NCI-H748 (cell line): ENCODE measurements at regions not wholly inside any gene's neighbourhood (a gene's known extent, or its start where the extent isn't known, plus 50 kb on each side); places are given as distances from the start of the nearest gene placed in this dataset.

Source experiments
- DNase-seq: peaks from one replicate; lab custom pipeline; 2025; ENCODE audit not compliant: unreplicated experiment; lab: John Stamatoyannopoulos, UW

DNA sequence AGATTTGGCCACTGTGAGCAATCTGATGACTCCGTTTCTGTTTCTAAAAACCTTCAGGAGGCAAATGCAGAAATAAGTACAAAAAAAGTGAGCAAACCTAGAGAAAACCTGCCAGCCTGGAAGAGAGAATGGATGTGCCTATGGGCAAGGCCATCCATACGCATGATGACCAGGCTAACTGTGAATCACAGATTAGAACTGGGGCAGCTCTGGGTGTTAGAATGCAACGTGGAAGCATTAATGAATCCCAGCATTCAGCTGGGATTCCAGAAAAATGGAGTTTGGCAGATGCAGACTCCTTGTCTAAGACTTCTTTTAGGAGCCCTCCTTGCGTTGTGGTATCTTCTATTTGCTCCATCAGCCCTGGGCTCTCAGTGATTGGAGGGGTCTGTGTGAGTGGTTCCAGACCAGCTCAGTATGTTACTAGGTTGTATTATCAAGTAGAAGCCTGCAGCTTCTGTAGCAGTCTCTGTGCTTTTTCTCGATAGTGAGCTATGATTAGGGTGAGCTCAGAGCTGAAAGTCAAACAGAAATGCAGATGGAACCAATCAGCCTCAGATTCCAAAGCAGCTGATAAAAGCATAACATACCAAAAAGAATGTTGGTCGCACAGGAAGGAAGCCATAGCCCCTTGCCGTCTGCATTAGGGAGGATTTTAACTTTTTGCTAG lies 154.0 kb downstream of the PSMG1 start:
- DNase-seq = no peak

DNA sequence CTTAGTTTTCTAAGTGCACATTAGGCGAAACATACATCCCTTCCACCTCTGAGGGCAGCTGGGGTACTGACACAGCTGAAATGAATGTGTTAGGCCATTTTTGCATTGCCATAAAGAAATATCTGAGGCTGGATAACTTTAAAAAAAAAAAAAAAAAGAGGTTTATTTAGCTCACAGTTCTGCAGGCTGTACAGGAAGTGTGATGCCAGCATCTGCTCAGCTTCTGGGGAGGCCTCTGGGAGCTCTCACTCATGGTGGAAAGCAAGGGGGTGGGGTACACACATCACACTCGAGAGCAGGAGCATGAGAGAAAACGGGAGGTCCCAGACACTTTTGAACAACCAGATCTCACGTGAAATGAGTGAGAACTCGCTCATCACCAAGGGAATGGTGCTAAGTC lies 158.1 kb downstream of the PSMG1 start:
- no peak for DNase-seq

DNA sequence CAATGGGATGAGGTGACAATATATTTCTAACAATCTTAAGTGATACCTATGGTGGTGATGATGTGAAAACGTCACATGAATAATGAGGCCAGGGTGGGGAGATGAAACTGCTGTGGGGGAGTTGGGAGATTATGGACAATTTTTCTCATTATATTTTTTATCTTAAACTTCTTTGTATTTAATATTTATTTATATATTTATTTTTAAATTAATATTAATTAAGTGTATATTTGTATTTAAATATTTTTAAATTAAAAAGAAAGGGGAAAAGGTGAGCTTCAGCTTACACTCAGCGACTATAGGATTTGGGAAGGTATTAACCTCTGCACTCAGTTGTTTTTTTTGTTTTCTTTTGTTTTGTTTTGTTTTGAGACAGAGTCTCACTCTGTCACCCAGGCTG lies 158.7 kb downstream of the PSMG1 start:
- DNase-seq = no peak

DNA sequence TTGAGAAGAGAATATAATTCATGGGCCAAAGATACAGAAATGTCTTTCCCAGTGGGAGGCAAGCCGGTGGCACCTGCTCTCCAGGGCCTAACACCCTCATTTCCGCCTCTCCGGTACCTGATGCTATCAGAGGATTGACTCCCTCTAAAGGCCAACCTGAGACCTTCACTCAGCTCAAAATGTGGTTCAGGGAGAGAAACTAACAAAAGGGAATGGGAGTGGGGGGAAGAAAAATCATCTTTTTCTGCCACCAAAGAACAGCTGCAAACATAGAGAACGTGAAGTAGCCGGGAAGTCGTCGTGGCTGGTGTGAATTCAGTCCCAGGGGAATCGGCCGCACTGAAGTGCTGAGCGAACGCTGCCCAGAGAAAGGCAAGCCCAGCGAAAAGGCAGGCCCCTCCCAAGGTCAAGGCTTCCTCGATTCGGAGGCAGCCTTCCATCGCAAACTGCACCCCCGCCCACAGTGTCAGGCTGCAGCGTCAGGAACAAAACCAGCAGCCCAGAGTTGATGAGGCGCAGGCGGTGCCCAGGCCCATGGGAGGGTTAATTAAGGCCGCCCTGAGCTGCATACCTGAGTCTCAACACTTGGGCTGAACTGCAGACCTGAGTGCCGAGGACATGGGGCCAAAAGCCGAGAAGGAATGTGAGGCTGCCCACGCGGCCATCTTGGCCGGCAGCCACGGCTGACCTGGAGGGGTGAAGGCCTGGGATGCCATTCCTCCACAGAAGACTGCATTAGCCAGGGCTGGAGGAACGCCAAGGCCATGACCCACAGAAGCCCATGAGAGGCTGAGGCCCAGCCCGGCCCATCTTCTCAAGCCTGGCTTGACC lies 160.2 kb downstream of the PSMG1 start:
- peak; percentile 80 for DNase-seq

DNA sequence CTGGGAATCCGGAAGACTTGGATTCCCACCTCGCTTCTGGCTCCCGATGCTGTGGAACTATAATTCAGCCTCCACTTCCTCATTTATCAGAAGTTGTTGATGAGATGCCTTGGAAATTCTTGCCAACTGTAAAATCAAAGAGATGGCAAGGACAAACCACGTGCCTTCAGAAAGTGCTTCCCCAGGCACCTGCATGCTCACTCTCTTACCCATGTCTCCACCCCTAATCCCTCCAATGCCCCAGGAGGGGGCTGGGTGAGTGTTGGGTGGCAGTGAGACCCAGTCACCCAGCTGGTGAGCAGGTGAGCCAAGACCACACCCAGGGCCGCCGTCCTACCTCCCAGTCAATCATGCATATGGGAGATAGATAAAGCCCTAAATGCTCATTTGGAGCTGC lies 160.8 kb downstream of the PSMG1 start:
- no peak for DNase-seq

DNA sequence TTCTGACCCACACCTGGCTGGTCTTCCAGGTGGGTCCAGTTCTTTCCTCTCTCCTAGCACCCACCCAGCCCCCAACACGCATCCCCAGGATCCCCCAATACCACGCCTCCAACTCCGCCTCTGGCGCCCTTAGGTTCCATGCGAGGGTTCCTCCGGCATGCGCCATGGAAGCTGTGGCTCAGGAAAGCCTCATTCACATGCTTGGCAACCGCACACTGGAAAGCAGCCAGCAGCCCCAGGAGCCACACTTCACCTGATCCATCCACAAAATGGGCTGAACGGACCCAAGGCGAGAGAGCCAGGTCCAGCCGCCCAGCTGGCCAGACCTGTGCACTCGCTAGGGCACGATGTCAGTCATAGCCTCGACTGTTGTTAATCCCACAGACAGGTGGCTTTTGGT lies 161.2 kb downstream of the PSMG1 start:
- no peak for DNase-seq

DNA sequence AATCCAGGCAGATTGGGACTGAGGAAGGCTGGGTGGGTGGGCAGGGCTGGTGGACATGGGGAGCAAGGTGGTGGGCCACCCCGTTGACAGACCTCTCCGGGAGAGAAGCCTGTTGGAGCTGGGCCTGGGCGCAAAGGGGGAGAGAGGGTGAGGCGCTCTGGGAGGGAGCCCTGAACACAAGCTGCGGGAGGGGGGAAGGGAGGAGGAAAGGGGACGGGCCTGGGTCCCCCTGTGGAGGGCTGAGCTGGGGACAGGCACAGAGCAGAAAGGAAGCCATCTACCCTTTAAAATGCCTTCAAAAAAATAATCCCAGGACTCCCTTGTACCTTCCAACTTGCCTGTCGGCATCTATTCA lies 161.8 kb downstream of the PSMG1 start:
- DNase-seq = no peak

DNA sequence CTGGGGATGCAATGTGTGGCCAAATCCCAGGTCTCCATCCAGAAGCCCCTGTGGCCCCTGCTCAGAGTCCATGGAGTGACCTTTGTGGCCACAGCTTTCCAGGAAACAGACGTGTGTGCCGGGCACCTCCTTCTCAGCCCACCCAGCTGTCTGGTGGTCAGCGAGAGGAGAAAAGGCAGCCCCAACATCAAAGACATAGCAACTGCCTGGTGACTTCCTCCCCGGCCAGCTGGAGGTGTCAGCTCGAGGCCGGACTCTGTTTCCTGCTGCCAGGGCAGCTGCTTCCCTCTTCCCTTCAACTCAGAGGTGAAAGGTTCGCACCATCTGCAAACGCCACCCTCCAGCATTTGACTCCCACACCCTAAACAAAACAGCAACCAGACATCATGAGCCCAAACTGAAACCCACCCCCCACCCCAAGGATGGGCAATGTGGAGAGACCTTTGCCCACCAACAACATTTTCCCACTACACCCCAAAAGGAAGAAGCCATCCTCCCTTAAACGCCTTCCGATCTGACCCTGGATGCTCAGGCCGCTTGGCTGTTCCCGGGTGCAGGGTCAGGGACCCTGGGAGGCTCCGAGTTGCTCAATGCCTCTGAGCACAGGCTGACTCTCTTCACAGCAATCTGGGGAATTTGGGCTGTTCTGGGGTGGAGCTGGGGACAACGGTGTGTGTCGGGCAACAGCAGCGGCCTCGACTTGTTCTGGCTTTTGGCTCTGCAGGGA lies 162.3 kb downstream of the PSMG1 start:
- DNase-seq = no peak

DNA sequence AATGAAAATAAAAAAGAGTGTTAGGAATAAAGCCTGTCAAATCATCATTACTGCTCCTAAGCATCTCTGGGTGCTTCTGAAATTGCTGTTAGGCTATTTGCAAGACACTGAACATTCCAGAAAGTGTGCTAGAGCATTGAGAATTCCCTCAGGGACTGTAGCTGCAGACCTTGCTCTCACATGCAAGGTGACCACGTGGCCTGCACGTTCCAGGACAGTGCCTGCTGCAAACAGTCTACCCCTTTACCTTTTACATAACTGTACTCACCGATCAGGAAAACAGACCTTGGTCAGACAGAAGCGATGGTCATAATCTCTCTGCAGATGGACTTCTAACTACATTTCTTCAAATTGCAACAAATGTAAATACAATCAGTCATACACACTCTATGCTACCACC lies 164.5 kb downstream of the PSMG1 start:
- no peak for DNase-seq

DNA sequence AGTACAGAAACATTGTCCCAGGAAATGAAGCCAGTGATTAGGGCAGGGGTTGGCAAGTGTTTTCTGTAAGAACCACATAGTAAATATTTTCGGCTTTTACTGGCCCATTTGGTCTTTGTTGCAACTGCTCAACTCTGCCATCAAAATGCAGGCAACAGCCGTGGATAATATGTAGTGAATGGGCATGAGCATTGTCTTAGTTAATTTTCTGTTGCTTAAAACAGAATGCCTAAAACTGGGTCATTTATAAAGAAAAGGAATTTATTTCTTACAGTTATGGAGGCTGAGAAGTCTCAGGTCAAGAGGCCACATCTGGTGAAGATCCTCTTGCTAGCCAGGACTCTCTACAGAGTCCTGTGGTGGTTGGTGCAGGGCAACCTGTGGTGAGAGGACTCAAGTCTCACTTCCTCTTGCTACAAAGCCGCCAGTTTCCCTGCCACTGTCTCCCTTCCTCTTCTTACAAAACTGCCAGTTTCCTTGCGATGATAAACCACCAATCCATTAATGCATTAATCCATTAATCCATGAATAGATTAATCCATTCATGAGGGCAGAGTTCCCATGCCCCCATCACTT lies 166.4 kb downstream of the PSMG1 start:
- DNase-seq = no peak

DNA sequence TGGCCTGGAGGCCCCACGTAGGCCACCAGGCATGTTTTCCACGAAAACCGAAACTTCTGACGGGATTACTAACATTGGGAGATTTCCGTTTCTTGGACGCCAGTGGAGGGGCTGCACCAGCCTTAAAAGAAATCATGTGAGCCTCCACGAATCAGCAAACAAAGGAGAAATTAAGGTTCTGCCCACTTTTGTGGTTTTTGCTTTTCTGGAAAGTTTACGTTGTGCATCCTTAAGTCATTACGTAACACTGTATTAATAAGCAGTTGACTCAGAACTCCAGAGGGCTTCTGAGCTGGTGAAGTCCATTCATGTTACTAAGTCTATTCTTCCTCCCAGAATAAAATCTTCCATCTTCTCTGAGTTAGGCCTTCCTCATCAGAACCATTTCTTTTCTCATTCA lies 168.5 kb downstream of the PSMG1 start:
- DNase-seq = no peak

DNA sequence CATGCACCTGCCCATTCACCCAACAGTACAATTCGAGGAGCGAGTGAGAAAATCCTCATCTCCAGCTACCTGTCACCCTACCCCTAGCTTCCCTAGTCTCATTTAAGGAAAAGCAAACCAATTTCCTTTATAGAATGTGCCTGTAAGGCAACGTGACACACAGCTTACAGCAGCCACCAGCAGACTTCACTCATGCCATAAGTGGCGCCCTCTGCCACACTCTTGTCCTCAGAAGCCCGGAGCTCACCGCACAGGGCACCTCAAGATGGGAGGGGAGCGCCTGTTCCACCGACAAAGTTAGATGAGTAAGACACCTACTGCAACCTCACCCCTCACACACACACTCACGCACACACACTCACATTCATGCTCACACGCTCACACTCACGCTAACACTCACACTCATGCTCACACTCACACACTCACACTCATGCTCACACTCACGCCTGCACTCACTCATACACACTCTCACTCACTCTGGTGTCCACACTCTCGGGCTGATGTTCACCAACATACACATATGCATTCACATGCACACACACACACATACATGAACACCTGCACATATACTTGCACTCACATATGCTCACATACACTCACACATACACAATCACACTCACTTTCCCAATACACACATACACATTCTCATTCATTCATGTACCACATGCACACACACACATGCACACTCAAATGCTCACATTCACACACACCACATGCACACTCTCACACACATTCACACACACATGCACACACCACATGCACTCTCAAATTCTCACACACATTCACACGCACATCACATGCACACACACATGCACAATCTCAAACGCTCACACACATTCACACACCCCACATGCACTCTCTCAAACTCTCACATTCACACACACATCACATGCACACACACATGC lies 170.7 kb downstream of the PSMG1 start:
- no peak for DNase-seq

DNA sequence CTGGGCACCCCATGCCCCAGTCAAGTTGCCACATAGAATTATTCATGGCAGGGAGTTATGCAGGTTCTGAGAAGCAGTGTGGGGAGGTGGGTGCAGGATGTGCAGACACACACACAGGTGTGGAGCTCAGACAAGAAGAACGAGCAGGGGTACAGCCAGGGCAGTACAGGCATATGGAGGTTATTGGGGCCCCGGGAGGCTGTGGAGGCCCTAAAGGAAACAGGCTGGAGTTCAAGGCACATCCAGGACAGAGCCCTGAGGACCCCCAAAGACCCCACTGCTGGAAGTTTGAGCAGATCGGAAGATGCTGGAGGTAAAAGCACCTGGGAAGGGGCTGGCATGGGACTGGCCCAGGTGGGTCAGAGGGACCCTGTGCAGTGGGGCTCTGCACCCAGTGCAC lies 171.3 kb downstream of the PSMG1 start:
- no peak for DNase-seq

DNA sequence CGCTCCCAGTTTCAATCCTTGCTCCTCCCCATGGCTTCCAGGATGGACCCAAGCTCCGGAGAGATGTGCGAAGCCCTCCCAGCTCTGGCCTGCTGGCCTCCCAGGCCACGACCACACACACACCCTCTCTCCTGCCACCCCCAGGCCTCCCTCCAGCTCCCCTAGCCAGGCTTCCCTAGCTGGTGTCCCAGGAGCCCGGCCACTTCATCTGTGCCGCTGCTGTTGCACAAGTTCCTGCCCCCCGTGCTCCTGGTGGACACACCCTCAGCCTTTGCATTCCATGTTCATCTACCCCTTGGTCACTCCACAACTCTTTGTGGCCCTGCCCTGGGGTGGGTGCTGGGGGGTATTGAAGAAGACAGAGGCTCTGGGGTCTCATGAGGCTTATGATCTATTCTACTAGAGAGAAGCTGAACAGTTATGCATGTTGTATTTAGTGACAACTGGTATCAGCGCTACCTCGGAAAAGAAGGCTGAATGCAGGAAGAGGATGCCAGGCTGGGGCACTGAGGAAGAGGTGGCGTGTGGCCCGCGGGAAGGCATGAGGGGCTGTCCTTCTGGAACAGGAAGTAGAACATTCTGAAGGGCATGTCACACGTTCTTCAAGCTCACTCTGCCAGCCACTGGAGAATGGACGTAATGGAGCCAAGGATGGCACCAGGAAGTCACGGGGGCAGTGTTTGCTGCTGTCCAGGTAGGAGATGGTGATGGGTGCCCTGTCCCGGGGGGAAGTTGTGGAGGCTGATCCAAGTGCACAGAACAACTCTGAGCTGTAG lies 172.4 kb downstream of the PSMG1 start:
- DNase-seq = no peak

DNA sequence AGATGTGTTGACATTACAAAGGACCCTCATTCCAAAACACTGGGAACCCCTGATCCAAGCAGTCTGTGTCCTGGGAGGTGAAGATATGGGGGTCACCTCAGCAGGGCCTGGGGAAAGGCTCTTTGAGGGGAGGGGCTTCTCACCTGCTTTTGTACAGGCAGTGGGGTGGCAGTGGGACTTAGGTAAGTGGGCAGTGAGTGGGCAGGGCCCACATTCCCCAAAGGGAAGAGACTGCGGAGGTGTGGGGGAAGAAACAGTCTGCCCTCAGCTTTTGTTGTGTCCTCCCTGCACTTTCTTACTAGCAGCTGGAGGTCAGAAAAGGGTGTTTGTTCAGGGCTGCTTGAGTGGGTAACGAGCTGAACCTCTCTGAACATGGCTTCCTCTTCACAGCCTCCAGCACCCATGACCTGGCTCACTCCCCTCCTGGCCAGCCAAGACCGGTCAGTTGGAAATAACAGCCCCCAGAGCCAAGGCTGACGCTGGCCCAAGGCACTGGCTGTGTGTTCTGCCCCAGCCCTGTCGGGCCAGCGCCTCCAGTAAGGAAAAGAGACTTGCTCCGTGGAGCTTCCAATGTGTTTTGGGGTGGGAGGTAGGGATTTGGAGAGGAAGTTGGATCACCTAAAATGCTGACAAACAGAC lies 173.5 kb downstream of the PSMG1 start:
- no peak for DNase-seq

DNA sequence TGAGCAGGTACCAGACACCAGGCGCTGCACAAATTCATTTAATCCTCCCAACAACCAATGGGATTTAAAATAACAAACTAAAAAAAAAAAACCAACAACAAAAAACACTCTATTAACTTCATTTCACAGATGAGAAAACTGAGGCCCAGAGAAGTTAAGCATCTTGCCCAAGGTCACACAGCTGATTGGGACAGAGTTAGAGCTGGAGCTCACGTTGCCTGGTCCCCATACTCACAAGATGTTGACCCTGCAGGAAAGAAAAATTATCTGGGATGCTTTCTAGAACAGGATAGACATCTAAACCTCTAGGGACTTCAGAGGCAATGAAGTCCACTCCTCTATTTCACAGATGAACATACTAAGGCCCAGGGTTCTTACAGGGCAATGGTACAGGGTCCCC lies 175.3 kb downstream of the PSMG1 start:
- no peak for DNase-seq

DNA sequence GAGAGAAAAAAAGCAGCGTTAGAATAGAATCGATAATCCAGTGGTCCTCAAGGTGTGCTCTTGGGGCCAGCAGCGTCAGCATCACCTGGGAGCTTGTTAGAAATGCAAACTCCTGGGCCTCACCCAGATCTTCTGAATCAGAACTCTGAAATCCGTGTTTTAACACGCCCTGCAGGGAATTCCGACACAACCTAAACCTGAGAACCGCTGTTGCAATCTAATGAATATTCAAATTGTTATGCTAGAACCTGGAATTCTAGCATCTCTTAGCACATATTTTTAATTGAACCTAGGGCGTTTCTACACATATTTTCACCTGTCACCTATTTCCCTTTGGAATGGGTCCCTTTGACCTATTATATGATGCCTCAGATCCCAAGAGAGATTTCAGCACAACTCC lies 175.7 kb downstream of the PSMG1 start:
- no peak for DNase-seq

DNA sequence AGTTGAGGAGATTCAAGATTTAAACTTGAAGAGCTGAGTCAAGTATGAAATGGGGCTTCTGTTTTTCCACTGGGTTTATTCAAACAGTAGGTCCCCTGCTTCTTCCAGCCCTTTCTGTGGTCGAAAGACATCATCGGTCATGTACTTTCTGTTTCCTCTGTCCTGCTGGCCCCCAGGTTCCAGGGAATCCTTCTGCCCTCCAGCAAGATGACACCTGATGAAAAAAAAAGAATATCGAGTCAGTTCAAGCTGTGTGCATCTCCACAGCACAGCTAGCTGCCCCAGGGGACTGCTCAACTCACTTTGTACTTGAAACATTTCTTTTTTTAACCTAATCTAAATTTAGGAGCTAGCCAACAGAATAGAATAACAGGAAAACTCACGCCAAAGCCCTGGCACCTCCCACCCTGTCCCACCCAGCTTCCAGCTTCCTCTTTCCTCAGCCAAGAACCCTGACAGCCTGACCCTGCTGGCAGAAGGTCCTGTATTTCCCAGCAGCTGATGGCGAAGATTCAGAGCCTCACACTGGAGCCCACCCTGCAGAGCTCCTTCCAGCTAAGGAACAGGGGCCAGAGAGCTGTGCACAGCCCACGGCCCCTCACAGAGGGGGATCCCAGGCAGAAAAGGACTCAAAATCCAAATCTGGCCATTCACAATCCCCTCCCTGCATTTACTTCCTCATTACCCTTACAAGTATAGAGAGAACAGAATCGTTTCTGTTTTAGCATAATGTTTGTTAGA lies 176.5 kb downstream of the PSMG1 start:
- no peak for DNase-seq

DNA sequence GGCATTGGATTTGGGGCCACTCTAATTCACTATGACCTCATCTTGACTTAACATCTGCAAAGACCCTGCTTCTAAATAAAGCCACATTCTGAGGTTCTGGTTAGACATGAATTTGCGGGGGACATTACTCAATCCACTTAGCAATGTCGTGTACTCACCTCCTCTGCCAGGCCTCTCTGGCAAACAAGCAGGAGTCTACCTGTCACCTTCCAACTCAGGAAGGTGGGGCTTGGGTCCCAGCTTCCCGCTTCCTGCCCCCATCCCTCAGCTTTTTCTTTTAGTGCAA lies 177.8 kb downstream of the PSMG1 start:
- no peak for DNase-seq
